ENCODE measurements at regions not wholly inside any gene's neighbourhood (a gene's known extent, or its start where the extent isn't known, plus 50 kb on each side); places are given as distances from the start of the nearest gene placed in this dataset.

- BruUV-seq (replicated peaks) = no TSS peak
- in situ Hi-C loops (cut with HindIII; ENCODE audit: low pct_unique_long_range_greater_than_20kb, low sequenced_read_pairs) = no loop called here
- H3K27me3 ChIP-seq (ENCODE audit: control insufficient read depth, insufficient read depth, low read length) = no peaks in the 10 kb centered on the region
- TF ChIP-seq SIN3A (IDR thresholded peaks at IDR 0.05; ENCODE audit: borderline replicate concordance, insufficient read depth, low read depth, low read length) = no peak
- no peak for TF ChIP-seq CTCF (IDR thresholded peaks at IDR 0.05)
- no peak for TF ChIP-seq POLR2AphosphoS5 (IDR thresholded peaks at IDR 0.05; ENCODE audit: low read depth, low read length)
- no peak for TF ChIP-seq REST (IDR thresholded peaks at IDR 0.05; ENCODE audit: insufficient read depth in 1 of 2, low read depth in 2 of 2, low read length in 1 of 2)
- no peak for TF ChIP-seq TCF7L2 (IDR thresholded peaks at IDR 0.05; ENCODE audit: low read depth, low read length)
- no peaks in the 10 kb centered on the region for H3K9me3 ChIP-seq (ENCODE audit: control insufficient read depth, insufficient read depth, low read depth, low read length)
- ChIA-PET CTCF (no interaction called here), POLR2A (no interaction called here)
- H3K4me1 ChIP-seq (ENCODE audit: control insufficient read depth, insufficient read depth, low read length) = no peaks in the 10 kb centered on the region
- H3K36me3 ChIP-seq (ENCODE audit: control insufficient read depth, insufficient read depth, low read length) = no peaks in the 10 kb centered on the region
- DNase-seq (ENCODE audit: low read depth, low spot score) (no peak), ATAC-seq (no peak)
- no peak overlapping the region for H3K4me3 ChIP-seq (ENCODE audit: low read depth in 2 of 2, low read length in 2 of 2)
- H3K27ac ChIP-seq (ENCODE audit: low read length) = no peak overlapping the region
- intact Hi-C loops (cut with micrococcal nuclease; ENCODE audit: unreplicated experiment) = no loop called here
Measured at GRCh38 chr14:81801921-81802320, 268.3 kb upstream of the SEL1L start.

GRCh38 chr14:81802341-81802740 is 268.7 kb upstream of the SEL1L start:
- POLR2A ChIA-PET = no interaction called here
- DNase-seq (ENCODE audit: low read depth, low spot score) (no peak), ATAC-seq (no peak)
- no peaks in the 10 kb centered on the region for H3K9me3 ChIP-seq (ENCODE audit: control insufficient read depth, insufficient read depth, low read depth, low read length)
- no peaks in the 10 kb centered on the region for H3K4me1 ChIP-seq (ENCODE audit: control insufficient read depth, insufficient read depth, low read length)
- H3K36me3 ChIP-seq (ENCODE audit: control insufficient read depth, insufficient read depth, low read length) = no peaks in the 10 kb centered on the region
- intact Hi-C loops (cut with micrococcal nuclease; ENCODE audit: unreplicated experiment) (no loop called here), in situ Hi-C loops (cut with HindIII; ENCODE audit: low pct_unique_long_range_greater_than_20kb, low sequenced_read_pairs) (no loop called here)
- no peak for TF ChIP-seq SIN3A (IDR thresholded peaks at IDR 0.05; ENCODE audit: borderline replicate concordance, insufficient read depth, low read depth, low read length)
- no peak for TF ChIP-seq CTCF (IDR thresholded peaks at IDR 0.05)
- no peak for TF ChIP-seq TCF7L2 (IDR thresholded peaks at IDR 0.05; ENCODE audit: low read depth, low read length)
- TF ChIP-seq REST (IDR thresholded peaks at IDR 0.05; ENCODE audit: insufficient read depth in 1 of 2, low read depth in 2 of 2, low read length in 1 of 2) = no peak
- TF ChIP-seq POLR2AphosphoS5 (IDR thresholded peaks at IDR 0.05; ENCODE audit: low read depth, low read length) = no peak
- H3K4me3 ChIP-seq (ENCODE audit: low read depth in 2 of 2, low read length in 2 of 2) = no peak overlapping the region
- BruUV-seq (replicated peaks) = no TSS peak
- H3K27me3 ChIP-seq (ENCODE audit: control insufficient read depth, insufficient read depth, low read length) = no peaks in the 10 kb centered on the region
- H3K27ac ChIP-seq (ENCODE audit: low read length) = no peak overlapping the region
- CTCF ChIA-PET = no interaction called here
